Choroid plexus epithelial cell (primary cell): ENCODE measurements at regions not wholly inside any gene's neighbourhood (a gene's known extent, or its start where the extent isn't known, plus 50 kb on each side); places are given as distances from the start of the nearest gene placed in this dataset.
"Not testable (repeated sequence)": the region's sequence is repeated elsewhere in the genome, so short reads cannot be mapped to it uniquely, and the experiment has no call there.

ENCODE experiments used
- DNase-seq: peaks from one replicate; pipeline ENCODE4 v3.0.0-alpha.2; 2010; ENCODE audit warnings: low read depth
- H3K4me3 ChIP-seq: 2 replicates; pipeline ENCODE4 v1.5.1; 2011; ENCODE audit warnings: low read depth, mild to moderate bottlenecking, control low read depth, low read length, moderate library complexity
- CTCF ChIP-seq: conservative IDR thresholded peaks from 2 replicates; pipeline ENCODE4 v1.5.1; 2011; ENCODE audit warnings: low read depth, mild to moderate bottlenecking, control low read depth, inconsistent platforms, low read length, moderate library complexity

GRCh38 chr12:112694065-112694464 is 97.5 kb upstream of the RPH3A start:
- no peak for TF ChIP-seq CTCF
- no peak for DNase-seq
- no peak overlapping the region for H3K4me3 ChIP-seq

GRCh38 chr12:112697441-112697840 is 94.1 kb upstream of the RPH3A start:
- not testable (repeated sequence) for DNase-seq

GRCh38 chr12:112705037-112705632 is 86.4 kb upstream of the RPH3A start:
- TF ChIP-seq CTCF, result no peak
- DNase-seq, result no peak
- no peak overlapping the region for H3K4me3 ChIP-seq

More at GRCh38 chr12:112697441-112697840, 94.1 kb upstream of the RPH3A start:
- not testable (repeated sequence) for H3K4me3 ChIP-seq

GRCh38 chr12:112710414-112710813 is 81.1 kb upstream of the RPH3A start:
- no peak overlapping the region for H3K4me3 ChIP-seq
- TF ChIP-seq CTCF, result no peak
- DNase-seq, result no peak

GRCh38 chr12:112711026-112711425 is 80.5 kb upstream of the RPH3A start:
- TF ChIP-seq CTCF, result no peak
- DNase-seq, result no peak

GRCh38 chr12:112711507-112711906 is 80.0 kb upstream of the RPH3A start:
- no peak overlapping the region for H3K4me3 ChIP-seq
- TF ChIP-seq CTCF, result no peak
- no peak for DNase-seq

More at GRCh38 chr12:112711026-112711425, 80.5 kb upstream of the RPH3A start:
- H3K4me3 ChIP-seq, result no peak overlapping the region

- DNase-seq, H3K4me3 ChIP-seq: not testable (repeated sequence)
Observed at GRCh38 chr12:112712751-112713150, 78.8 kb upstream of the RPH3A start.

- no peak overlapping the region for H3K4me3 ChIP-seq
- TF ChIP-seq CTCF, result no peak
- no peak for DNase-seq
Observed at GRCh38 chr12:112713471-112713870, 78.1 kb upstream of the RPH3A start.
